Astrocyte (in vitro differentiated cells and primary cell): ENCODE measurements at regions not wholly inside any gene's neighbourhood (a gene's known extent, or its start where the extent isn't known, plus 50 kb on each side); places are given as distances from the start of the nearest gene placed in this dataset.

ENCODE experiments used
- EZH2 ChIP-seq: IDR thresholded peaks from 2 replicates; pipeline ENCODE4 v1.6.1; 2012; ENCODE audit warnings: mild to moderate bottlenecking, low read length, inconsistent platforms; ENCODE audit not compliant: insufficient read depth
- TF ChIP-seq, protein P1 (sequence below): IDR thresholded peaks from 2 replicates; pipeline ENCODE4 v1.5.1; 2011; ENCODE audit warnings: low read depth, mild to moderate bottlenecking, inconsistent platforms, low read length, moderate library complexity; ENCODE audit not compliant: insufficient read depth

- TF ChIP-seq, protein P1, sequence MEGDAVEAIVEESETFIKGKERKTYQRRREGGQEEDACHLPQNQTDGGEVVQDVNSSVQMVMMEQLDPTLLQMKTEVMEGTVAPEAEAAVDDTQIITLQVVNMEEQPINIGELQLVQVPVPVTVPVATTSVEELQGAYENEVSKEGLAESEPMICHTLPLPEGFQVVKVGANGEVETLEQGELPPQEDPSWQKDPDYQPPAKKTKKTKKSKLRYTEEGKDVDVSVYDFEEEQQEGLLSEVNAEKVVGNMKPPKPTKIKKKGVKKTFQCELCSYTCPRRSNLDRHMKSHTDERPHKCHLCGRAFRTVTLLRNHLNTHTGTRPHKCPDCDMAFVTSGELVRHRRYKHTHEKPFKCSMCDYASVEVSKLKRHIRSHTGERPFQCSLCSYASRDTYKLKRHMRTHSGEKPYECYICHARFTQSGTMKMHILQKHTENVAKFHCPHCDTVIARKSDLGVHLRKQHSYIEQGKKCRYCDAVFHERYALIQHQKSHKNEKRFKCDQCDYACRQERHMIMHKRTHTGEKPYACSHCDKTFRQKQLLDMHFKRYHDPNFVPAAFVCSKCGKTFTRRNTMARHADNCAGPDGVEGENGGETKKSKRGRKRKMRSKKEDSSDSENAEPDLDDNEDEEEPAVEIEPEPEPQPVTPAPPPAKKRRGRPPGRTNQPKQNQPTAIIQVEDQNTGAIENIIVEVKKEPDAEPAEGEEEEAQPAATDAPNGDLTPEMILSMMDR, result no peak
- no peak for TF ChIP-seq EZH2
These were observed 106.9 kb downstream of the BACH1 start for GRCh38 chr21:29405503-29406122.
